ENCODE measurements at regions not wholly inside any gene's neighbourhood (a gene's known extent, or its start where the extent isn't known, plus 50 kb on each side); places are given as distances from the start of the nearest gene placed in this dataset.

DNA sequence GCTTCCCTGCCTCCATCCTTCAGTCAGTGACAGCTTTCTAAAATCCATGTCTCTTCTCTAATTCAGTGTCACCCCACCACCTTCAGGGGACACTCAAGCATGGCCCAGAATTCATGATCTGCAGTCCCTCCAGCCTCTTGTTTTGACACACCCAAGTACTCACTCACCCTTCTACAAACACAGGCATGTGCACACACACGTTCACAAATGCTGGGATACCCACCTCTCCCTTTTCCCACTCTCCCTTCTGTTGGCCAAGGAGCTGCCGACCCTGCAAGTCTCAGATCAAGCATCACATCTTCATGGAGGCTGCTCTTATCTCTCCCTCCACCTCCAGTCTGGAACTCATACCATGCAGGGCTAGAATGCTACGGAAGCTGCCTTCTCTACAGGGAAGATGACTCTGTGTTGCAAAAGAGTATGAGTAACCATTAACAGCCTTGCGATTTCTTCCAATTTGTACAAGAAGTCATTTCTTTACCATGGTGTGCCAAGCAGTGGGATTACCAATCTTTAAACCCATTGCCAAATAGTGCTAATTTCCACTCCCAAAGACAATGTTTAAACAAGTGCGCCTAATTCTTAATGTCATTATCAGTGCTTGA, 196.1 kb downstream of the BCL11B start:
- no peak for DNase-seq (ENCODE audit: low read depth in 2 of 2)

DNA sequence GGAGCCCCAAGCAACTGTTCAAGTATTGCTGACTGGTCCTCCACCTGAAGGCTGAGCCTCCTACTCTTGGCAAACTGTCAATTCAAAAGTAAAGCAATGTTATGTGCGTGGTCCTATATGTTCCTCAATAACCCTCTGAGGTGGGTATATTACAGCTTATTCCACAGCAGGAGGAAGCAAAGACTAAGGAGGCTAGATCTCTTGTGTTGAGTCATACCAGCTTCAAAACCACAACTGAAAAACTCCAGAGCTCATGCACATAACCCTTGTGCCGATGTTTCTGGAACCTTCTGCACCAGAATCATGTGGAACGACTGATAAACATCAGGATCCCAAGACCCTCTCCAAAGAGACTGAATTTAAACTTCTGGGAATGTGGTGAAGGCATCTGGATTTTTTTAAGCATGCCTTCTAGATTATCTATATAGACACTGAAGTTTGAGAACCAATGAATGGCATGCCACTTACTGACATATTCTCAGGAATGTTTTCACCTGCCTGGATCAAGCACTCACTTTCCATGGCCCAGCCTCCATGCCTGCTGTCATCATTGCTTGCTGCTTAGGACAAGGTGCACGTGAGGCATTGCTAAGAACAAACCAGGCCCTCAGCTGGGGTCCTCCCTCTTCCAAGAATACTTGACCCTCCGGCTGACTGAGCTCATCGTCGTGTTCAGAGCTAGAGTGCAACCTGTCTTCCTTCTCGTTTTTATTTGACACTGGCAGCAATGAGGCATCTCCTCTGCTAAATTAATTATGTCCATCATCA, 194.7 kb downstream of the BCL11B start:
- DNase-seq (ENCODE audit: low read depth in 2 of 2) = no peak

DNA sequence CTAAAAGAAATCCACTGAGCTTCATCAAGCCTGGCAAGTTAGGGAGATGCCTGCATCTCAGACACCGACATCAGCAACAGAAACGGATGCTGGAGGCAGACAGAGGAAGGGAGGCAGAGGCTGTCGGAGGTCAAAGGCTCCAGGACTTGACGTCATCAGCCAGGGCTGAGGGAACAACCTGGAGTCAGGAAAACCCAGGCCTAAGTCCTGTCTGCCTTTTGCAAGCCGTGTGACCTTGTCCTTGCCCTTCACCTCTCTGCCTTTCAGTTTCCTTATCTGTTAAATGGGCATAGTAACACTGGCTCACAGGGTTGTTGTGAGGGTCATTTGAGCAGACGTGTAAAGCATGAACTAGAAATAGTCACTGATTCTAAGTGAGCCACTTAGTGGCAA, 194.2 kb downstream of the BCL11B start:
- DNase-seq (ENCODE audit: low read depth in 2 of 2) = no peak

DNA sequence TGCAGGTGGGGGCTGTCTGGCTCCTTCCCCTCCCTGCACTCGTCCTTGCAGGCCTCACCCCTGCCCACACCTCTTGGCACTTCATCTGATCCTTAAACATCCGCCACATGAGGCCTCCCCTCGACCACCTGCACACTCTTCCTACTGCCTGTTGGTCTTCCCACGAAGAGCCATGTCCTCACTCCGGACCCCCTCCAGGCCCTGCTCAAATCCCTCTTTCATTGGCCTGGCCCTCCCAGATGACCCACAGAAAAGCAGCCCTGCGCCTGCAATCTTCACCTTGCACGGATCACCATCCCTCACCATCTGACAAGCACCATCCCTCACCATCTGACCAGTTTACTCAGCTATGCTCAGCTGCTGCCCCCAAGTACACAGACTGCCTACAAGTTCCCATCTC, 193.6 kb downstream of the BCL11B start:
- DNase-seq (ENCODE audit: low read depth in 2 of 2) = no peak

DNA sequence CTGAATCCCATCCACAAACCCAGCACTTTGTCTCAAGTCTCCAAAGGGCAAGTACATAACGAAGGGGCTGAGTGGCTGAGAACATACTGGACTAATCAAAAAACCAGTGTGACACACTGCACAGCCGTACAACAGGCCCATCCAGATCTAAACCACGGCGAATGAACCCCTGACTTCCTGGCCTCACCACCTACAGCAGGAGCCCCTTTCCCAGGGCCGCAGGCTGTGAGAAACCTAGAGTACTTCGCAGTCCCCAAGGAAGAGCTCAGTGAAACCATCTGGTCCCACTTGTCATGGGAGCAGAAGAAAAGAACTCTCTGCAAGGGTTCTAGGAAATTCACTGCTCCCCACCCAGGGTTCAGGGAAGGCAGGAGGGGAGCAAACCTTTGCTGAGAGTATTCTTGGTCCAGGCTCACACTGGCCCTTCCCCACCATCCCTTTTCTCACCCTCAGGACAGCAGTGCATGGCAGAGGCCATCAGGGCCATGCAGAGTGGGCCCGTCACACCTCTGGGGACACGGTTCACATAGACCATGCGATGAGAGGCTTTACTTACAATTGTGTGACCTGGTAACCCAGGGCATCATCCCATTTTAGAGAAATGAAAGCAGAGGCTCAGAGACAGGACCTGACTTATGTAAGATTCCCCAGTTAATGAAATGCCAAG, 192.8 kb downstream of the BCL11B start:
- no peak for DNase-seq (ENCODE audit: low read depth in 2 of 2)

DNA sequence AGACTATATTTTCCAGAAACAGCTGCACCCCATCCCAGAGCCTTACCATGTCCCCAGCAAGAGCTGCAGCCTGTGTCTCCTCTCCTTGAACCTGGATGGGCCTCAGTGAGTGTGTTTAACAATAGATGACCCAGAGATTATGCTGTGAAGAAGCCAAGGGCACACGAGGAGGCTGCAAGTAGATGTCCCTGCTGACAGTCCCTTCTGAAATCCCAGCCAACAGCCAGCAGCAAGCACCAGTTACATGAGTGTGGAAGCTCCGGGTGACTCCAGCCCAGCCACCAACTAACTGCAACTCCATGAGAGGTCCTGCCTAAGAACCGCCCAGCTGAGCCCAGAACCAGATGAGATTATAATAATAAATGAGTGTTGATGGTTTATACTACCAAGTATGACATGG, 191.7 kb downstream of the BCL11B start:
- no peak for DNase-seq (ENCODE audit: low read depth in 2 of 2)

DNA sequence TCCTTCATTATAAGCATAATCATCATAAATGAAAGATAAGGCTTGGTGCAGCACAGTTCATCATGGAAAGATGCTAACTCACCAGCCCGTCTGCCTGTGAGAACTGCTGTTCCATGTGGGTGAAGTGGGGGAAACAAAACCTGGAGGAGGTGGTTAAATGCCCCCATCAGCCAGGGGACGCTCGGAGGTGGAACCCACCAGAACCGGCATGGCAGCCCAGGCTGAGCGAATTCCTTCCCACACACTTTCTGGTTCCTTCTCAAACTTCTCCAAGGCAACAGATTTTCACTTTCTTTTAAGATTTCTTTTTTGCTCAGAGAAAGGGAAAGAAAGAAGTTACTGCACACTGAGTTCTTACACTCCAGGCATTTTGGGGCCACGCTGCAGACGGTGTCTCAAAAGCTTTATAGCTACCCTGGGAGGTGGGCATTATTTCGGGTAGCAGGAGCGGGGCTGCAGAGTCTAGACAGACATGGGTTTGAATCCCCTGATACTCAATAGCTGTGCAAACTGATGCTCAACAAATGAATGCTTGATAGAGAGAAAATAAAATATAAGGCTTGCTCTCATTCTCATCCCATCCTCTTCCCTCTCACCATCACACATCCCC, 190.7 kb downstream of the BCL11B start:
- no peak for DNase-seq (ENCODE audit: low read depth in 2 of 2)

DNA sequence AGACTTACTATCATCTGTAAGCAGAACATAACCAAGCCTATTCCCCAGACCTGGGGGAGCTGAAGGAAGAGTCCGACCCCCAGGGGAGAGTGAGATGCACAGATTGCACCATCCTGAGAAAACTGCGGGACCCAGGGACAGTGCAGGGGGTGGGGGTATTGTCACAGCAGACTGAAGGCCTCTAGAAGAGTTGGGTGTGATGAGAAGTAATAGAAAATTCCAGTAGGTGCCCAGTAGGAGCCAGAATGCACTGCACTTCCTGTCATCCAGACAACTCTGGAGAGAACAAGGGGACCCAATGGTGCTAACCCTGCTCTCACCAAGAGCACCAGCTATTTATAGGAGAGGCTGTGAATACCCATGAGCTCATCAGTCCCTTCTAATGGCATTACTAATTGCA, 190.1 kb downstream of the BCL11B start:
- DNase-seq (ENCODE audit: low read depth in 2 of 2) = no peak

DNA sequence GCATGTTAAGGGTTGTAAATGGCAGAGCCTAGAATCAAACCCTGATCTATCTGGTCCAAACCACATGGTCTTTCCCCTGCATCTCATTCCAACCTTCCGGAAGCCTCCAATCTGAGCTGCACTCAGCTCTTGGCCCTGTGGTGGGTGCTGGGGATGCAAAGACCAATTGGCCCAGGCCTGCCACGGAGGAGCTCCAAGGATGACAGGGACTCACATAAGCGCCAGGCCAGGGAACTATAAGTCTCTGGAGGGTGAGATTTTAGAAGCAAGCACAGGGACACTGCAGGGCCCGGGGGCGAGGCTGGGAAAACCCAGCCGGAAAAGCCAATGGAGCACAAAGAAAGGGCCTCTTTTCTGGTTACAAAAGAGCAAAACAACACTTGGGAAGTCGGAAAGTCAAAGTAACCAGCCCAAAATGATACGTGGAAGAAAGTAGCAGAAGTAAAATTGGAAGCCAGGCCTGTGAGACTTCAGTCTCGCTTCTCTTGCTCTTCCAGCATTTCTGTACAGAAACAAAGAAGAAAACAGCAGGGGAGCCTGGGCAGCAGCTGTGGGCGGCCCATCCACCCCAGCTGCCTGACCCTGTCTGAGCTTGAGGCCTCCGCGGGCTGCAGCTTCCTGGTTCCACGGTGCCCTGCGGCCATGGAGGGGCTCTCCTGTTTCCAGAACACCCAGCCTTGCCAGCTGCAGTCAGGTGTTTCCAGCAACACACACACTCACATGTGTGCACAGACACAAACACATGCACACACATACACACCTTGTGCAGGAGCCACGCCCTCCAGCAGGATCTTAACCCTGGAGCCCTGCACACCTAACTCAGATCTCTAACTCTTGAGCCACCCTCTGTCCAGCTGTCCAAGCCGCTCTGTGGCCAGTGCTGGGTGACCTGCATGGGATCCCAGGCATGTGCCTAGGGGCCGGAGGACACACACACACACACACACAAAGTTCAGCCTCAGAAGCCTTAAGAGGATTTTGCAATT, 178.2 kb downstream of the BCL11B start:
- no peak for DNase-seq (ENCODE audit: low read depth in 2 of 2)

DNA sequence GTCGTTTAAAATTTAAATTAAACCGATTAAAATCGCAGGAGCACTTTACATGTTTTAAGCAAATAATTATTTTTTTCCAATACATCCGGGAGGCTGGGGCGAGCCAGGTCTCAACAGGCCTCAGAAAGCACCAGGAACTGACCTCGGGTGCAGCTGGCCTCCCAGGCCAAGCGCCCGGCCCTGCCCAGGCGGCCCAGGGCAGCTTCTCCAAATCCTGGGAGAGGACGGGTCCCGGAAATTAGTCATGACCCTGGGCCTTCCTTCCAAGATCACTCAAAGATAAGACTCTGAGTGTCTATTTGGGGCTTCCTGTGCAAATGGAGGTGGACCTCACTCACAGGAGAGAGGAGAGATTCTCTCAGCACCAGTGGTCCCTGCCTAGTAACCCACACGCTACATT, 177.1 kb downstream of the BCL11B start:
- DNase-seq (ENCODE audit: low read depth in 2 of 2) = no peak

DNA sequence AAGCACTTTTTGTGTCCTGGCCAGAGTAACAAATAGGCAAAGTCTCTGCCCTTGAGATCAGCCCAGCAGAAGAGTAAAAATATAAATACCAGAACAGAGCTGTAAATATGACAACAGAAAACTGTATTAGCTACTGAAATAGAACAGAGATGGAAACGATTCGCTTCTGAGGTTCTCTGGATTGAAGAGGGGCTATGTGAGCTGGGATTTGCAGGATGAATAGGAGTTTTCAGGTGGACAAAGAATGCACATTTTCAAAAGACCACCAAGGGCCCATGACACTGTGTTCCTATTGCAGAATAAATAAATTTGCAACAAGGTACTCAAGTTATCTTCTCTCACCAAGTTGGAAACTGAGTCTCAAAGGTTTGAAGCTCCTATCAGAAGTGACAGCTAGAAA, 176.6 kb downstream of the BCL11B start:
- no peak for DNase-seq (ENCODE audit: low read depth in 2 of 2)

DNA sequence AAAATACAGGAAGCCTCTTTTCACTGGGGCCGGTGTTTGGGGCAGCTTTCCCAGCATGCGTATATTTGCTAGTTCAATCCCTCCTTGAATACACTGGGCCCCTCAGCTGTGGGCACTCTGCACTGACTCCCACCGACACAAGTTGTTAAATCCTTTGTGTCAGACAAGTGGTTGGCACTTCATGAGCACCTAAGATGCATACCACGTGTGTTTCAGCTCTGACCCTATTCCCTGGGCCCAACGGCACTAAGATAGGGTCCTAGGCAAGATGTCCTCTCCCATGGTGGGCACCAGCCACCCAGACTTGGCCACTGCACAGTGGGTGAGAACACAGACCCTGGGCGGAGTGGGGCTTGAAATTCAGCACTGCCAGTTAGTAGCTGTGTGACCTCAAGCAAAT, 173.8 kb downstream of the BCL11B start:
- DNase-seq (ENCODE audit: low read depth in 2 of 2) = no peak

DNA sequence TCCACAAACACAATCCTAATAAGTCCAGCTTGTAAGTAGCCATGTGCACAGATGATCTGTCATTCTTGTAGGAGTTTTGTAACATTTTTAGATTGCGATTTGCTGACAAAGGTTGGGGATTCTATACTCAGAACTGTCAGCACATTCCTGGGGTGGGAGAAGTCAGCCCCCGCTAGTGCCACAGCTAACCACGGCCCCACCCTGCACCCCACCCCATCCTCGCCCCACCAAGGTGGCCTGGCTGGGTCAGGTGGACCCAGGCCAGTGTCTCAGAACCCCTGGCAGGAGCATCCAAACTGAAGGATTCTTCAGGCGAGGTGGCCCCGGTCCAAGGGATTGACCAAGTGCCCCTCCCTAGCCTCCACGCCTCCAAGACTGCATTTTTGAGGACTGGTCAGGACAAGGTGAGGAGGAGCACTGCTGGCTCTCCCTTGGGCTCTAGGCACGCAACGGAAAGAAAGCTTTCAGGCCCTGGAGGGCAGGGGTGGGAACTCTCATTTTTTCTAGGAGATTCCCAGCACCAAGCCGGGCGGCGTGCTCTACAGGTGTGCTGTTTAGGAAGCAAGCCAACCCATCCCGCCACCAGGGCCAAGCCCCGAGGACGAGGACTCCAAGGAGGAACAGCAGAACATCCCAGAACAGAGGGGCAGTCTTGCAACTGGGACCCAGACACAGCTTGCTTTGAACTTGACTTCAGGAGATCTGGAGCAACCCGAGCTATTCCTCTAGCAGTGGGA, 172.8 kb downstream of the BCL11B start:
- no peak for DNase-seq (ENCODE audit: low read depth in 2 of 2)

DNA sequence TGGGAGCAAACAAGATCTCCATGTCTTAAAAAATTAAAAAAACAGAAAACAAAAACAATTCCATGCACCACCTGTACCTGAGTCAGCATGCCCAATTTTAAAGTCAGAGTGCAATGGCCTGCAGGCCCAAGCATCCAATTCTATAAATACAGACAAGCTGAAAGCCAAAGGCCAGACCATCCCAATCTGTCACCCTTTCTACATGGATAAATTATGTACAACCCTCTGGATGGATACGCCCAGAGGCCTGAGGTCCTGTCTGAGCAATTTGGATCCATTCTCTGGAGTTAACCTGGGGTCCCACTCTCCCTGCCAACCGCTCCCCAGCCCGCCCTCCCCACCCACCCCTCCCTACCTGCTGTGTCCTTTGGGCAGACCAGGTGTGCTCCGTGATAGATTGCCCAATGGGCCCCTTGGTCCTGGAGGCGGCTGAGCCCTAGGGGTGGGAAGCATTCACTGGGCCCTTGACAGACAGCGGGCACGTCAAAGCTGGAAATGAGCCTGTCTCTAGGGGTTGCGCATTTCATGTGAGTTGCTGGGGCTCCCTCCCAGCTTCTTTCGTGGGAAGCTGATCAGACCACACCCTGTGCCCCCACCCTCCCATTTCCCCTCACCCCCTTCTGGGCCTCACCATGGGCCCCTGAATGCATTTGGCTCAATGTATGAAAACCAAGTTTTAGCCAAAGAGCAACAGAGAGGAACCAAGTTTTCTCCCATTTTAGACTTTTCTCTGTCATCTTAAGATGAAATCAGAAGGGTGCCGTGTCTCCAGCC, 171.3 kb downstream of the BCL11B start:
- DNase-seq (ENCODE audit: low read depth in 2 of 2) = no peak

DNA sequence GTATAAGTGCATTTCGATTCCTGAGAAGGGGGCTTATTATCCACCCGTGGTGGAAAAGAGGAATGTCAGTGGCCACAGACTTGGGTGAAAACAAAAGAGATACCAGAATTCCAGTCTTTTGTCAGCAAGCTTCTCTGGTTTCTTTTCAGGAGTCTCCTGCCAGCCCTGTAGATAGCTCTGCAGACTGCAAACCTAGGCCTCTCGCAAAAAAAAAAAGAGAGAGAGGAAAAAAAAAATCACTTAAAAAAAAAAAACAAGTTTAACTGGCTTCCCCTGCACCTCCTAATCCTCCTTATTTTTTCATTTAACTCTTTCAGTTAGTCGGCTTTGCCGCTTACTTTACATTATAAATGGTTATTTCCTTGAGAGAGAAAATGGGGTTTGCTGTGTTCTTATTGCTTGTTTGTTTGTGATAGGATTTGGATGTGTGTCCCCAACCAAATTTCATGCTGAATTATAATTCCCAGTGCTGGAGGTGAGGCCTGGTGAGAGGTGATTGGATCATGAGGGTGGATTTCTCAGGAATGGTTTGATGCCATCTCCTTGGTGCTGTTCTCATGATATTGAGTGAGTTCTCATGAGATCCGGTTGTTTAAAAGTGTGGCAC, 170.0 kb downstream of the BCL11B start:
- no peak for DNase-seq (ENCODE audit: low read depth in 2 of 2)

DNA sequence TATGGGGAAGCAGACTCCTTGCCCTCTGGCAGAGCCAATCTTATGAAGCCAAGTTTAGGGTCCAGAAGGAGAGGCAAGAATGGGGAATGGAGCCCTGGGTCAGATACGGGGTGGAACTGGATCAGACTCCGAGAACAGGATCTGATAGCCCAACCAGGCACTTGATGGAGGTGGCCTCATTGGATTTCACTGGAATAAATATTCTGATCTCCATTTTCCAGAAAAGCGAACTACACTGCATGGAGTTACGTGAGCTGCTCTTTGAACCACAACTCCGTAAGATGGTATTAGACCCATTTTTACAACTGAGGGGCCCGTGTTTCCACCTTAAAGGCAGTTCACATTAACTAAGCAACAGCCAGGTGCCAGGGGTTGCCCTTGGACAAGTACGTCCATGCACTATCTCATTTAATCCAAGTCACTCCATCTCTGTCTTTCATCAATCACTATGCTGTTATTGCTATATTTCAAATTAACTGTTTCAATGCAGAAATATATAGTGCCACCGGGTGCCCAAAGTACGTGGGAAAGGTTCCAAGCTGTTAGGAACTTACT, 155.2 kb downstream of the BCL11B start:
- DNase-seq (ENCODE audit: low read depth in 2 of 2) = no peak

DNA sequence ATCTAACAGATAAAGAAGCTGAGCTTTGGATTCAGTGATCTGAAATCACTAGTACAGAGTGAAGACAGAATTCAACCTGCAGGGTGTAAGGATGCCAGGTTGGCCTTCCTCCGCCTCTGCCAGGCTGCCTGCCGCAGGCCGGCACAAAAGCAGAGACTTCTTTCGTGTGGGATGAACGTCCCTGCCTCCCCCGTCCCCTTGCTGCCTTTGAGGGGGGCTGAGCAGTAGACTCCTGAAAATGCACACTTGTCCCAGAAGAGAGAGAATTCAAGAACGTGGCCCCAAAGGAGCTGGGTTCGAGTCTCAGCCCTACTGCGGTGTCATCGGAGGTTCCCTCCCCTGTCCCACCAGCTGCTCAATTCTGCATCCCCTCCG, 154.3 kb downstream of the BCL11B start:
- no peak for DNase-seq (ENCODE audit: low read depth in 2 of 2)

DNA sequence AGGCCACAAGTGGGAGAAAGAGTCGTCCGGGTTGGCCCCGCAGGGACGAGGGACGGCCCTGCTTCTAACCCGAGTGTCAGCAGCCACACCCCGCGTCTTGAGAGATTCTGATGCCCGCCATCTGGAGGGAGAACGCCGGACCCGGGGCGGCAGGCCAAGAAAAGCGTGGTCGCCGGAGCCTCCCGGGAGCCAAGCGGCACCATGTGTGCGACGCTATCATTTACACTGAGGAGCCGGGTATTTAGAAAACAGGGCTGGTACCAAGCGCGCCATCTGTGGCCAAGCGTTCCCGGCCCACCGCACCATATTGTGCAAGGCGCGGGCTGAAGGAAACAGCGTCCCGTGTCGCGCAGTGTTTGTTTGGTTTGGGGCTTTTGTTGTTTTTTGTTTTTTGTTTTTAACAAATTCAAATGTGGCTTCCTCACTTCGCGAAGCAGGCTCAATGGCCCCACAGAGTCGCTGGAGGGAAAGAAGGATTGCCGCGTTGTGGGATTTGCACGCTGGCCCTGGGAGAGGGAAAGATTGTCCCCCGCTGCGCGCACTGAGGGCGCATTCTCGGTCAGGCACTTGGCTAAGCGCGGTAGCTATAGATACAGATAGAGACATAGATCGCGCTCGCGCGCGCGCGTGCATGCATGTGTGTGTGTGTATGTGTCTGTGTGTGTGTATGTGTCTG, 153.8 kb downstream of the BCL11B start:
- no peak for DNase-seq (ENCODE audit: low read depth in 2 of 2)

DNA sequence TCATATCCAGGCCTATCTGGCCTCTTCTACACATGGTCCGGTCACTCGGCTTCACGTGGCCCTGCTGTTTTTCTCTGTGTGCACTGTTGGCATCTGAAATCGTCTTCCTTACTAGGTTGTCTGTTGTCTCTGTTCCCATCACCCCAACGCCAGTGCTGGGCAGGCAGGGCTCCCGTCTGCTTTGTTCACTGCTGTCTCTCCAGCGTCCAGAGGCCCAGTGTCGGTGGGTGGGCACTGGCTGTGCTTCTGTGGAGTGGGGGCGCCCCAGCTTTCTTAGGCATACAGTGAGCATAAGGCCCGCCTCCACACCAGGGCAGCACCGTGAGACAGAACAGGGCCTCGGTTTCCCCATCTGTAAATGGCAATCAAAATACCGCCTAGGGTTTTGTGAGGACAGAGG, 153.1 kb downstream of the BCL11B start:
- no peak for DNase-seq (ENCODE audit: low read depth in 2 of 2)

Data from stimulated activated CD8-positive, alpha-beta memory T cell treated with anti-CD3 and anti-CD28 coated beads, Interleukin-2, amount 100 ng/mL, for 1 hour (primary cell).